Breast epithelium (tissue), 3 donors: ENCODE measurements at regions not wholly inside any gene's neighbourhood (a gene's known extent, or its start where the extent isn't known, plus 50 kb on each side); places are given as distances from the start of the nearest gene placed in this dataset.

Experiments used
- CTCF ChIP-seq, 3 donors: fragments of 450-650 bp; IDR thresholded peaks; one replicate each; pipeline ENCODE4 v1.5.1; 2016 to 2017; ENCODE audit warnings: antibody characterized with exemption in 3 of 3, mild to moderate bottlenecking in 3 of 3, moderate library complexity in 3 of 3
- POLR2AphosphoS5 ChIP-seq, 3 donors: sonication (generic); formaldehyde crosslinking; IDR thresholded peaks; one replicate each; pipeline ENCODE4 v1.6.1; 2017; ENCODE audit warnings: antibody characterized with exemption in 3 of 3

GRCh38 chr10:108586424-108586823 is 1336.9 kb downstream of the XPNPEP1 start:
- TF ChIP-seq POLR2AphosphoS5 (IDR thresholded peaks at IDR 0.05) (no peak), CTCF (IDR thresholded peaks at IDR 0.05) (no peak)
